NCI-H748 (cell line): ENCODE measurements at regions not wholly inside any gene's neighbourhood (a gene's known extent, or its start where the extent isn't known, plus 50 kb on each side); places are given as distances from the start of the nearest gene placed in this dataset.
"Not testable (repeated sequence)": the region's sequence is repeated elsewhere in the genome, so short reads cannot be mapped to it uniquely, and the experiment has no call there.

Source experiments
- DNase-seq: peaks from one replicate; lab custom pipeline; 2025; ENCODE audit not compliant: unreplicated experiment; lab: John Stamatoyannopoulos, UW

- not testable (repeated sequence) for DNase-seq
Measured at GRCh38 chr5:110987573-110987972, 83.9 kb upstream of the TSLP start.

GRCh38 chr5:110996742-110997141 is 74.8 kb upstream of the TSLP start:
- no peak for DNase-seq

GRCh38 chr5:111002036-111002435 is 69.5 kb upstream of the TSLP start:
- no peak for DNase-seq

GRCh38 chr5:111003623-111004022 is 67.9 kb upstream of the TSLP start:
- DNase-seq, result no peak

DNA sequence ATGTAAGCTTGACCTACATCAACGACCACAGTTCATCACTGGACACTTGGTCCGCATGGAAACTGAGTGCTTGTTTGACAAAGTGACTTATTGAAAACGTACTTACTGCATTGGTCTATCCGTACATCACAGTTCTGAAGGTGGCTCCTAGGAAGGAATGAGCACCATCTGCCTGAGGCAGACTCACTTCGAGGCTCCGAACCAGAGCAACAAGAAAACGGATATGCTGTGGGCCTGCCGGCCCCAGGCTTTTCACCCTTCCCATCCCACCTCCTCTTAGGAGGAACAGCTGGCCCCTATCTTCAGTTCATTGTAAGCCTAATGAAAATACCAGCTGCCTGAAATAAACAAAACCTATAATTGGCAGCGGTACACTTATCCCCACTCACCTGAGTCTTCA is 67.2 kb upstream of the TSLP start:
- DNase-seq, result peak; percentile 51

DNA sequence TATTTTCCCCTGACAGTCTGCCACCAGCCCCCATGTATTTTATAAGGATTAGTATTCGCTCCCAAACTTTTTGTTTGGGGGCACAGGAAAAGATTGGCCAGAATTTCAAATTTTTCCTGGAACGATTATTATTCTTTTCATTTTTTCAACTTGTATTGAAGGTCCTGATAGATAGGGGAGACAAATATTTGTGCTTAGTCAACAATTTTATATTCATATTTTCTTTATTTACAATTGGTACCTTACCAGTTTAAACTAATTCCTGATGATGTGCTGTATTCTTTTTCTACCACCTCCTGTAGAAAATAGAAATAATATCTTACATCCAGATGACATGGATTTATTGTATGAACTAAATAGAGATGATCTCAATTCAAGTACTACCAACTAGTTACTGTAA is 60.7 kb upstream of the TSLP start:
- DNase-seq, result no peak

GRCh38 chr5:111013011-111013410 is 58.5 kb upstream of the TSLP start:
- DNase-seq, result no peak

DNA sequence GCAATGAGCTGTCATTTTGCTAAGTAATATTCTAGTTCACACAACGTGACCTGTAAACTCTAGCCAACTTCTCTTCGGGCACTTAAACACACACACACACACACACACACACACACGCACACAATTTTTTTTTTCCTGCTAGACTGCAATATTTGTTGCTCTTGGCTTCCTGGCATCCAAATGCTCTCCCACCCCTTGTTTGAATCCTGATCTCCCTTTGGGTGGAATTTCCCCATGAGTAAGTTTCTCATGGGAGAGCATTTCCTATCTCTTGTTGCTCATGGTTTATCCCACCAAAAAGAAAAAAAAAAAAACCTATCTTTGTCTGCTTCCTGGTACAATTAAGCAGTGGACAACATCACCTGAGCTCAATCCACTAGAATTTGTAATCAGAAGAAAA is 54.7 kb upstream of the TSLP start:
- DNase-seq, result no peak

- DNase-seq, result no peak
Measured at GRCh38 chr5:111017731-111018130, 53.8 kb upstream of the TSLP start.
